ENCODE measurements at regions not wholly inside any gene's neighbourhood (a gene's known extent, or its start where the extent isn't known, plus 50 kb on each side); places are given as distances from the start of the nearest gene placed in this dataset.

DNA sequence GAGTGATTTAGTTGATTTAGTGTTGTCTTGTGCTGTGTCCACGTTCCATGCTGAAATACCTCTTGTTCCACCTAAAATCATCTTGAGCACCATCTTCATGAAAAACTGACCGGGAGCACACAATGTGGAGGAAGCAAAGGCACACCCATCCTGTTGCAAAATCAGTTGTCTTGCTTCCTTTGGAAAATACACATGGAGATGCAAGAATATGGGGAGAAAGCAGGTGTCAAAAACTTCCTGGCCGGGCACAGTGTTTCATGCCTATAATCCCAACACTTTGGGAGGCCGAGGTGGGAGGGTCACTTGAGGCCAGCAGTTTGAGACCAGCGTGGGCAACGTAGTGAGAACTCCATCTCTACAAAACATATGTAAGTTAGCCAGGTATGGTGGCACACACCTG, 151.1 kb downstream of the C11orf91 start:
- no peaks in the 10 kb centered on the region for H3K79me1 ChIP-seq (ENCODE audit: insufficient read depth, low read depth, low read length, poor library complexity, severe bottlenecking)
- H3T11ph ChIP-seq (ENCODE audit: low read length): no peak overlapping the region
- H3K4ac ChIP-seq (ENCODE audit: low read depth, low read length): no peak overlapping the region
- Mint-ChIP-seq H3K9me3 (no peaks in the 10 kb centered on the region), H3K4me3 (no peak overlapping the region), H3K36me3 (ENCODE audit: insufficient read depth in 1 of 3, low read depth in 3 of 3) (no peaks in the 10 kb centered on the region), H3K27me3 (ENCODE audit: low read depth) (no peaks in the 10 kb centered on the region), H3K27ac (no peak overlapping the region), H3K4me1 (peaks cover 7% of the 10 kb centered on the region in 2 experiments)
- no peaks in the 10 kb centered on the region for H3K4me1 ChIP-seq (ENCODE audit: insufficient read depth, low read length)
- no peak overlapping the region for H2BK5ac ChIP-seq (ENCODE audit: insufficient read length, low read length)
- H2BK15ac ChIP-seq (ENCODE audit: low read depth, low read length): no peak overlapping the region
- H4K8ac ChIP-seq (replicated peaks; ENCODE audit: insufficient read length, low read depth, low read length): no peak overlapping the region
- H3K79me2 ChIP-seq (ENCODE audit: insufficient read depth, low read length): no peaks in the 10 kb centered on the region
- no peaks in the 10 kb centered on the region for H4K20me1 ChIP-seq (ENCODE audit: control insufficient read depth, insufficient read depth, insufficient read length)
- no peak overlapping the region for H4K91ac ChIP-seq (ENCODE audit: insufficient read length, low read depth, low read length)
- H3K23me2 ChIP-seq (ENCODE audit: insufficient read length, low read depth, low read length, poor library complexity, severe bottlenecking): no peaks in the 10 kb centered on the region
- no peak overlapping the region for H2BK12ac ChIP-seq (ENCODE audit: insufficient read length, low read depth, low read length)
- no peak overlapping the region for H2AFZ ChIP-seq (ENCODE audit: low read length)
- H2BK120ac ChIP-seq (ENCODE audit: low read depth, low read length, poor library complexity, severe bottlenecking): no peak overlapping the region
- no peak for DNase-seq
- no peak overlapping the region for H3K14ac ChIP-seq (ENCODE audit: insufficient read depth, low read length)
- H3K23ac ChIP-seq (ENCODE audit: insufficient read length, low read depth, low read length): no peak overlapping the region
- no peak overlapping the region for H2BK20ac ChIP-seq (ENCODE audit: low read depth, low read length, poor library complexity, severe bottlenecking)
- no peak overlapping the region for H3K27ac ChIP-seq (ENCODE audit: insufficient read length, low read depth, low read length)
- H3K18ac ChIP-seq (ENCODE audit: insufficient read length, low read depth, low read length): no peak overlapping the region
- H3K4me2 ChIP-seq (ENCODE audit: insufficient read depth, insufficient read length, low read length): no peak overlapping the region
- H3K56ac ChIP-seq (ENCODE audit: insufficient read length, low read depth, low read length): no peak overlapping the region
- H3K27me3 ChIP-seq (ENCODE audit: insufficient read depth, low read length): no peaks in the 10 kb centered on the region
- no peaks in the 10 kb centered on the region for H3K9me3 ChIP-seq (ENCODE audit: control insufficient read depth, low read depth, low read length)
- H3K9ac ChIP-seq (ENCODE audit: extremely low read depth, insufficient read length, low read length): no peak overlapping the region
- H2AK5ac ChIP-seq (ENCODE audit: insufficient read length, low read length): no peak overlapping the region
- TF ChIP-seq, protein P1, sequence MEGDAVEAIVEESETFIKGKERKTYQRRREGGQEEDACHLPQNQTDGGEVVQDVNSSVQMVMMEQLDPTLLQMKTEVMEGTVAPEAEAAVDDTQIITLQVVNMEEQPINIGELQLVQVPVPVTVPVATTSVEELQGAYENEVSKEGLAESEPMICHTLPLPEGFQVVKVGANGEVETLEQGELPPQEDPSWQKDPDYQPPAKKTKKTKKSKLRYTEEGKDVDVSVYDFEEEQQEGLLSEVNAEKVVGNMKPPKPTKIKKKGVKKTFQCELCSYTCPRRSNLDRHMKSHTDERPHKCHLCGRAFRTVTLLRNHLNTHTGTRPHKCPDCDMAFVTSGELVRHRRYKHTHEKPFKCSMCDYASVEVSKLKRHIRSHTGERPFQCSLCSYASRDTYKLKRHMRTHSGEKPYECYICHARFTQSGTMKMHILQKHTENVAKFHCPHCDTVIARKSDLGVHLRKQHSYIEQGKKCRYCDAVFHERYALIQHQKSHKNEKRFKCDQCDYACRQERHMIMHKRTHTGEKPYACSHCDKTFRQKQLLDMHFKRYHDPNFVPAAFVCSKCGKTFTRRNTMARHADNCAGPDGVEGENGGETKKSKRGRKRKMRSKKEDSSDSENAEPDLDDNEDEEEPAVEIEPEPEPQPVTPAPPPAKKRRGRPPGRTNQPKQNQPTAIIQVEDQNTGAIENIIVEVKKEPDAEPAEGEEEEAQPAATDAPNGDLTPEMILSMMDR (conservative IDR thresholded peaks at IDR 0.05): no peak
- WGBS (ENCODE audit: extremely low coverage, insufficient read length, low lambda C conversion rate): no CpG with 5 or more reads among the region's 6 CpGs
- H4K5ac ChIP-seq (ENCODE audit: insufficient read length, low read depth, low read length): no peak overlapping the region
